ENCODE measurements at regions not wholly inside any gene's neighbourhood (a gene's known extent, or its start where the extent isn't known, plus 50 kb on each side); places are given as distances from the start of the nearest gene placed in this dataset.

DNA sequence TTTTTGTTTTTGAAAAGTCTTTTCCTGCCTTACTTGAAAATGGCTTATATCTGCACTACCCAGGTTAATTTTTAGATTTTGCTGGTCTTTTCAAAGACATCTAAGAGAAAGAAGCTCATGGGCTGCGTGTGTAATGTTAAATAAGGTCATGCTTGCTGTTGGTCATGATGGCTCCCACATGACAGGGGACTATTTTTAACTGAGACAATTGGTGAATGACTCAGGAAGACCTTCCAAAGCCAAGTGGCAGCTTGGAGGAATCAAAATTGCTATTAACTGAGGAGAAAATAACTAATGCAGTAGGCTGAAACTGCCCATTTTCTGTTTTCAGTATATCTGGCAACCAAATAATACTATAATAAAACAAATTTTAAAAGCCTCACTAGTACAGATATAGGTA lies 117.1 kb upstream of the SPAG17 start:
- TF ChIP-seq, protein P1, sequence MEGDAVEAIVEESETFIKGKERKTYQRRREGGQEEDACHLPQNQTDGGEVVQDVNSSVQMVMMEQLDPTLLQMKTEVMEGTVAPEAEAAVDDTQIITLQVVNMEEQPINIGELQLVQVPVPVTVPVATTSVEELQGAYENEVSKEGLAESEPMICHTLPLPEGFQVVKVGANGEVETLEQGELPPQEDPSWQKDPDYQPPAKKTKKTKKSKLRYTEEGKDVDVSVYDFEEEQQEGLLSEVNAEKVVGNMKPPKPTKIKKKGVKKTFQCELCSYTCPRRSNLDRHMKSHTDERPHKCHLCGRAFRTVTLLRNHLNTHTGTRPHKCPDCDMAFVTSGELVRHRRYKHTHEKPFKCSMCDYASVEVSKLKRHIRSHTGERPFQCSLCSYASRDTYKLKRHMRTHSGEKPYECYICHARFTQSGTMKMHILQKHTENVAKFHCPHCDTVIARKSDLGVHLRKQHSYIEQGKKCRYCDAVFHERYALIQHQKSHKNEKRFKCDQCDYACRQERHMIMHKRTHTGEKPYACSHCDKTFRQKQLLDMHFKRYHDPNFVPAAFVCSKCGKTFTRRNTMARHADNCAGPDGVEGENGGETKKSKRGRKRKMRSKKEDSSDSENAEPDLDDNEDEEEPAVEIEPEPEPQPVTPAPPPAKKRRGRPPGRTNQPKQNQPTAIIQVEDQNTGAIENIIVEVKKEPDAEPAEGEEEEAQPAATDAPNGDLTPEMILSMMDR (IDR thresholded peaks at IDR 0.05): no peak
- no peak for TF ChIP-seq POLR2A (IDR thresholded peaks at IDR 0.05)

Data from lower leg skin (tissue), 3 donors.